ENCODE measurements at regions not wholly inside any gene's neighbourhood (a gene's known extent, or its start where the extent isn't known, plus 50 kb on each side); places are given as distances from the start of the nearest gene placed in this dataset.

DNA sequence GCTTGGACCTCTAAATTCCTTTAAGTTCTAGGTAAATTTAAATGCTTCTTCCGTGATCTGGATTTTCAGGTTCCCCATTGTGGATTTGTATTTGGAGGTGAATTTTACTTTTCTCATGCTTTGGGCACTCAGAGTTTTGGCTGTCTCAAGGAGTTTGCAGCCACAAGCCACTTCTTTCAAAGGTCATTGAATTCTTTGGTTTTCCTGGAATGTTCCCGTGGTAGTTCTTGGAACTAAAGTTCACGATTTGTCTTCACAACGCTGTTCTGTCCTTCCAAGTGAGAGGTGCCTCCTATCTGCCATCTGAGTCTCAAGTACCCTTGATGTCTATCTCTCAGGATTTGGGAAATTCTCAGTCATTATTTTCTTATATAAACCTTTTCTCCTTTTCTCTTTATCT, 1438.7 kb upstream of the ZEB2 start:
- in situ Hi-C loops (cut with MboI; ENCODE audit: low pct_unique_long_range_greater_than_20kb, low sequenced_read_pairs, unreplicated experiment), result no loop called here
- TF ChIP-seq, protein P1, sequence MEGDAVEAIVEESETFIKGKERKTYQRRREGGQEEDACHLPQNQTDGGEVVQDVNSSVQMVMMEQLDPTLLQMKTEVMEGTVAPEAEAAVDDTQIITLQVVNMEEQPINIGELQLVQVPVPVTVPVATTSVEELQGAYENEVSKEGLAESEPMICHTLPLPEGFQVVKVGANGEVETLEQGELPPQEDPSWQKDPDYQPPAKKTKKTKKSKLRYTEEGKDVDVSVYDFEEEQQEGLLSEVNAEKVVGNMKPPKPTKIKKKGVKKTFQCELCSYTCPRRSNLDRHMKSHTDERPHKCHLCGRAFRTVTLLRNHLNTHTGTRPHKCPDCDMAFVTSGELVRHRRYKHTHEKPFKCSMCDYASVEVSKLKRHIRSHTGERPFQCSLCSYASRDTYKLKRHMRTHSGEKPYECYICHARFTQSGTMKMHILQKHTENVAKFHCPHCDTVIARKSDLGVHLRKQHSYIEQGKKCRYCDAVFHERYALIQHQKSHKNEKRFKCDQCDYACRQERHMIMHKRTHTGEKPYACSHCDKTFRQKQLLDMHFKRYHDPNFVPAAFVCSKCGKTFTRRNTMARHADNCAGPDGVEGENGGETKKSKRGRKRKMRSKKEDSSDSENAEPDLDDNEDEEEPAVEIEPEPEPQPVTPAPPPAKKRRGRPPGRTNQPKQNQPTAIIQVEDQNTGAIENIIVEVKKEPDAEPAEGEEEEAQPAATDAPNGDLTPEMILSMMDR (IDR thresholded peaks at IDR 0.05; ENCODE audit: extremely low read depth, insufficient read depth, missing control alignments), result no peak
- no peak for DNase-seq (ENCODE audit: low spot score)

DNA sequence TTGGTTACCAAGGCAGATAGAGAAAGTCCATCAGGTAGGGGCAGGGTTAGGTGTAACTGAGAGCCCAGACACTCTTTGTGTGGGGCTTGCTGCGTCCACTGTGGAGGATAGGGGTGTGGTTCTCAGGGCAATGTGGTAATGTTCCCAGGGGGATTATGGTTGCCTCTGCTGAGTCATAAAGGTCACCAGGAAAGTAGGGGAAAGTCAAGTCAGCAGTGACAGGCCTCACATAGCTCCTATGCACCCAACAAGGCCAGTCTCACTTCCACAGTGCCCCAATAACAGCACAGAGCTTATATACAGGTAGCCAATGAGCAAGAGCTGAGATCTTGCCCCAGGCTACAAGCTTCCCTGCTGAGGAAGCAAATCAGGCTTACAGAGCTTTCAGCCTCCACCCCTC, 1438.0 kb upstream of the ZEB2 start:
- DNase-seq (ENCODE audit: low spot score), result no peak
- in situ Hi-C loops (cut with MboI; ENCODE audit: low pct_unique_long_range_greater_than_20kb, low sequenced_read_pairs, unreplicated experiment), result no loop called here
- TF ChIP-seq, protein P1 (IDR thresholded peaks at IDR 0.05; ENCODE audit: extremely low read depth, insufficient read depth, missing control alignments), result no peak

DNA sequence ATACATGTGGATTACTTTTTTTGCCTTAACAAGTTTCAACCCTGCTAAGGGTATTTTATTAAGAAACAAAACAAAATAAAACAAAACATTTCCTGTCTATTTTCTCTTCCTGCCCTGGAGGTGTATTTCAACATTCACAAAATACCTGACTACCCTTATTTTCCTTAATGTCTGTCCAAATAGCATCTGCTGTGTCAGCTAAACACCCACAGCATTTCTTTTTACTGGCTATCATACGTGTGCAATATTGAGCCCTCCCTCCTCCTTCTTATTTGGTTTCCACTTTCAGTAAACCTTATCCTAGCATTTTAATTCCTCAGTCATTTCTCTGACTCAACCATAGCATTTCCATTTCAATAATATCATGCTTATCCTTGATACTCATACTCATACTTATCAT, 1420.0 kb upstream of the ZEB2 start:
- TF ChIP-seq, protein P1 (IDR thresholded peaks at IDR 0.05; ENCODE audit: extremely low read depth, insufficient read depth, missing control alignments), result no peak
- in situ Hi-C loops (cut with MboI; ENCODE audit: low pct_unique_long_range_greater_than_20kb, low sequenced_read_pairs, unreplicated experiment), result no loop called here
- no peak for DNase-seq (ENCODE audit: low spot score)

DNA sequence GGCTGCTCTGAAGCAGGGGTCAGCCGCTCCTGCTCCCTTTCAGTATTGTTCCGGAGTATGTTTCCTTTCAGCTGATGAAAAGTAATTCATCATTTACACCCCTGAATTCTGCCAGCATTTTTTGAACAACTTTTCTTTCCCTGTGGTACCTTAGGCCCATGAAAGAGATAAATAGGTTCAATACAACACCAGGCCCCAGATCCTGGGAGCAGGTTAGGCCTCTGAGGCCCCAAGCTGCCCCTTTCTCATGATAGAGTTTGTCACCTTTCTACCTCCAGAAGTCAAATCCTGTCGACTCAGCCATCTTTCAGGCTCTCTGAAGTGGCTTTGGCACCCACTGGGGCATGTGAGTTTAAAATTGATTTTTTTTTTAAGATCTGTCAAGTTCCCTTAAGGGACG, 1415.1 kb upstream of the ZEB2 start:
- no peak for DNase-seq (ENCODE audit: low spot score)
- in situ Hi-C loops (cut with MboI; ENCODE audit: low pct_unique_long_range_greater_than_20kb, low sequenced_read_pairs, unreplicated experiment), result no loop called here
- TF ChIP-seq, protein P1 (IDR thresholded peaks at IDR 0.05; ENCODE audit: extremely low read depth, insufficient read depth, missing control alignments), result no peak

DNA sequence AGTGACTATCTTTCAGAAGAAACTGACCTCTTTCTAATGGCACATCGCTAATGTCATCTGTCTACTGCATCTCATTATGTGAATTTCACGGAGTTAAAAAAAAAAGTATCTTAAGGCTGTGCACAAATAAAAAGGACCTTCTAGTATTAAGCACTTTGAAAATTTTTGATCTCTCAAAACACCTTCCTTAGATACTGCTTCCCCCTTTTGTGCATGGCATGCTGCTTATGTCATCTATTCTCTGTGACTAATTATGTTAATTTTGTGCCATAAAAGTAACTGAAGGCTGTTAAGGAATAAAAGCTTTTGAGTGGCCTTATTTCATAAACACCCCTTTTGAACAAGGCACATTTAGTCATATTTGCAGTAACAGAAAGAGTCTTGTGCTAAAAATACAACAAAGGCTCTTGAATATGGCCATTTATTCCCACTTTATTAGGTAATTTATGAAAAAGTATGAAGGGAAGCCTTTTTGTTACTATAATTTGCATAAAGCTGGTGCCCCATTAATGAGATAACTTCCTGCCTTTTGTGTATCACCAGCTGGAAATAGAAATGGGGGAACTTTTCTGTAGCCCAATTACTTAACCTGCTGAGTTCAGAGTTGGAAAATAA, 1412.0 kb upstream of the ZEB2 start:
- TF ChIP-seq, protein P1 (IDR thresholded peaks at IDR 0.05; ENCODE audit: extremely low read depth, insufficient read depth, missing control alignments), result no peak
- in situ Hi-C loops (cut with MboI; ENCODE audit: low pct_unique_long_range_greater_than_20kb, low sequenced_read_pairs, unreplicated experiment), result no loop called here
- no peak for DNase-seq (ENCODE audit: low spot score)

DNA sequence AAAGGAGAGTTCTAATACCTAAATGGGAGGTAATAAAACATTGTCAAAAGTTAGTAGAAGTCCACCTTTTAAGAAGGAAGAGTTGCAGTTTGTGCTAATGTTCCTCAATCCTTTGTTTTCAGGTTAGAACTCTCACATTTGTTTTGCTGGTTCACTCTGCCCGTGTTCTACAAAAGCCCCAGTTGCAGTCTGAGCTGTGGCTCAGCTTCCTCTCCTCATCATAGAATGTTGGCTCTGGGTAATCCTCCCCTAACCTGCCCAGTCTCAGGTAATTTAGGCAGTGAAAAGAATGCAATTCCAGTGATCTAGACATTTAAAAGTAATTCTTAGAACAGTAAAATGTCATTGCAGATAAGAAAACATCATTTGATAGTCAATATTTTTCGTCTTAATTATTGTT, 1410.4 kb upstream of the ZEB2 start:
- no peak for DNase-seq (ENCODE audit: low spot score)
- TF ChIP-seq, protein P1 (IDR thresholded peaks at IDR 0.05; ENCODE audit: extremely low read depth, insufficient read depth, missing control alignments), result no peak
- in situ Hi-C loops (cut with MboI; ENCODE audit: low pct_unique_long_range_greater_than_20kb, low sequenced_read_pairs, unreplicated experiment), result no loop called here

All from GM13977 (cell line).